Small intestine (tissue), 7 donors: ENCODE measurements at regions not wholly inside any gene's neighbourhood (a gene's known extent, or its start where the extent isn't known, plus 50 kb on each side); places are given as distances from the start of the nearest gene placed in this dataset.

ENCODE experiments used
- DNase-seq, 2 donors: peaks; one replicate each; pipeline versions ENCODE4 v3.0.0 to v3.0.0-alpha.2; 2013
- FAIRE-seq: peaks from 2 replicates; lab custom pipeline; 2012; peaks lifted over from hg19 to GRCh38; lab: Jason Lieb, UNC
- H3K27ac ChIP-seq, 3 donors: one replicate each; pipeline ENCODE4 v1.5.1; 2013; ENCODE audit warnings: low read length in 2 of 3, mild to moderate bottlenecking in 2 of 3, control low read depth in 1 of 3, inconsistent platforms in 1 of 3, low read depth in 1 of 3, moderate library complexity in 1 of 3
- H3K27me3 ChIP-seq, 3 donors: one replicate each; pipeline ENCODE4 v1.6.1; 2013; ENCODE audit warnings: low read length in 3 of 3, inconsistent platforms in 1 of 3; ENCODE audit not compliant: control insufficient read depth in 3 of 3, insufficient read depth in 3 of 3
- H3K36me3 ChIP-seq, 3 donors: one replicate each; pipeline ENCODE4 v1.6.1; 2013; ENCODE audit warnings: low read length in 3 of 3, inconsistent platforms in 1 of 3, low read depth in 1 of 3, mild to moderate bottlenecking in 1 of 3, moderate library complexity in 1 of 3; ENCODE audit not compliant: control insufficient read depth in 3 of 3, insufficient read depth in 2 of 3
- H3K4me1 ChIP-seq, 3 donors: one replicate each; pipeline ENCODE4 v1.6.1; 2013; ENCODE audit warnings: low read length in 2 of 3, inconsistent platforms in 1 of 3, low read depth in 1 of 3, mild to moderate bottlenecking in 1 of 3, moderate library complexity in 1 of 3; ENCODE audit not compliant: control insufficient read depth in 3 of 3, insufficient read depth in 2 of 3
- H3K4me3 ChIP-seq, 3 donors: one replicate each; pipeline ENCODE4 v1.5.1; 2013; ENCODE audit warnings: low read length in 3 of 3, control low read depth in 1 of 3, inconsistent platforms in 1 of 3, low read depth in 1 of 3, mild to moderate bottlenecking in 1 of 3, moderate library complexity in 1 of 3
- H3K9me3 ChIP-seq, 2 donors: one replicate each; pipeline ENCODE4 v1.6.1; 2013; ENCODE audit warnings: low read depth in 1 of 2, low read length in 1 of 2; ENCODE audit not compliant: control insufficient read depth in 2 of 2, insufficient read depth in 1 of 2
- WGBS, 3 donors: extraction: QIAGEN DNeasy Blood & Tissue Kit; methylation state at CpG; one replicate each; pipeline ENCODE4 v1.1.7; 2013; 5-methylcytosine and 5-hydroxymethylcytosine counted together
- donor health status: healthy with polysubstance abuse.
- donor health status: control.
- donor health status: control.
- donor health status: Bipolar disorder and iron deficiency.
- donor health status: healthy.

GRCh38 chr13:34250151-34250670 lies 432.3 kb downstream of the RFC3 start:
- Histone ChIP-seq H3K4me1 (no peaks in the 10 kb centered on the region), H3K4me3 (no peak overlapping the region), H3K27me3 (no peaks in the 10 kb centered on the region), H3K27ac (no peak overlapping the region), H3K36me3 (no peaks in the 10 kb centered on the region), H3K9me3 (no peaks in the 10 kb centered on the region)
- 69 to 85% (median 83%) methylated on average over 3 of the region's 3 CpGs for WGBS, 3 donors
- DNase-seq, result no peak
- FAIRE-seq, result no peak

- H3K9me3 ChIP-seq, result no peaks in the 10 kb centered on the region
- no peak for FAIRE-seq
Observed at GRCh38 chr13:34254366-34254765, 436.4 kb downstream of the RFC3 start.

GRCh38 chr13:34255711-34256110 lies 437.8 kb downstream of the RFC3 start:
- FAIRE-seq, result no peak
- no peak for DNase-seq
- H3K36me3 ChIP-seq, result no peaks in the 10 kb centered on the region

More at GRCh38 chr13:34254366-34254765, 436.4 kb downstream of the RFC3 start:
- Histone ChIP-seq H3K36me3 (no peaks in the 10 kb centered on the region), H3K27ac (no peak overlapping the region), H3K4me3 (no peak overlapping the region), H3K4me1 (no peaks in the 10 kb centered on the region), H3K27me3 (no peaks in the 10 kb centered on the region)
- DNase-seq, result no peak

GRCh38 chr13:34256236-34256635 lies 438.3 kb downstream of the RFC3 start:
- FAIRE-seq (no peak), DNase-seq (no peak)
- H3K36me3 ChIP-seq, result no peaks in the 10 kb centered on the region
- 61 to 73% (median 64%) methylated on average over 2 of the region's 2 CpGs for WGBS, 3 donors
- no peak overlapping the region for H3K4me3 ChIP-seq
- H3K4me1 ChIP-seq, result no peaks in the 10 kb centered on the region
- H3K9me3 ChIP-seq, result peaks cover 0 to 3% of the 10 kb centered on the region in 2 donors
- H3K27me3 ChIP-seq, result no peaks in the 10 kb centered on the region
- H3K27ac ChIP-seq, result no peak overlapping the region

More at GRCh38 chr13:34255711-34256110, 437.8 kb downstream of the RFC3 start:
- 84 to 90% (median 85%) methylated on average over 3 of the region's 3 CpGs for WGBS, 3 donors
- Histone ChIP-seq H3K27ac (no peak overlapping the region), H3K27me3 (no peaks in the 10 kb centered on the region), H3K4me3 (no peak overlapping the region), H3K9me3 (no peaks in the 10 kb centered on the region), H3K4me1 (no peaks in the 10 kb centered on the region)

GRCh38 chr13:34257966-34258365 lies 440.0 kb downstream of the RFC3 start:
- no peaks in the 10 kb centered on the region for H3K36me3 ChIP-seq
- no peak for FAIRE-seq
- no peaks in the 10 kb centered on the region for H3K4me1 ChIP-seq

GRCh38 chr13:34258646-34259386 lies 440.9 kb downstream of the RFC3 start:
- H3K9me3 ChIP-seq, result peaks cover 0 to 3% of the 10 kb centered on the region in 2 donors
- DNase-seq, result no peak
- no peak overlapping the region for H3K27ac ChIP-seq
- H3K4me1 ChIP-seq, result no peaks in the 10 kb centered on the region
- H3K27me3 ChIP-seq, result no peaks in the 10 kb centered on the region
- 74 to 77% (median 75%) methylated on average over 4 of the region's 4 CpGs for WGBS, 3 donors
- H3K36me3 ChIP-seq, result no peaks in the 10 kb centered on the region
- no peak for FAIRE-seq
- no peak overlapping the region for H3K4me3 ChIP-seq

More at GRCh38 chr13:34257966-34258365, 440.0 kb downstream of the RFC3 start:
- H3K4me3 ChIP-seq, result no peak overlapping the region
- H3K27me3 ChIP-seq, result no peaks in the 10 kb centered on the region
- peaks cover 0 to 3% of the 10 kb centered on the region in 2 donors for H3K9me3 ChIP-seq
- H3K27ac ChIP-seq, result no peak overlapping the region
- DNase-seq, result no peak
- 47 to 62% (median 52%) methylated on average over 4 of the region's 4 CpGs for WGBS, 3 donors

- FAIRE-seq (no peak), DNase-seq (no peak)
- Histone ChIP-seq H3K27ac (no peak overlapping the region), H3K4me1 (no peaks in the 10 kb centered on the region), H3K36me3 (no peaks in the 10 kb centered on the region), H3K9me3 (peaks cover 0 to 3% of the 10 kb centered on the region in 2 donors), H3K4me3 (no peak overlapping the region), H3K27me3 (no peaks in the 10 kb centered on the region)
- 75 to 82% (median 75%) methylated on average over 4 of the region's 4 CpGs for WGBS, 3 donors
Observed at GRCh38 chr13:34263681-34264080, 445.7 kb downstream of the RFC3 start.

- FAIRE-seq (no peak), DNase-seq (no peak)
- Histone ChIP-seq H3K4me3 (no peak overlapping the region), H3K9me3 (peaks cover 0 to 3% of the 10 kb centered on the region in 2 donors), H3K4me1 (no peaks in the 10 kb centered on the region), H3K27me3 (no peaks in the 10 kb centered on the region), H3K36me3 (no peaks in the 10 kb centered on the region), H3K27ac (no peak overlapping the region)
- WGBS, 3 donors, result 85 to 86% (median 85%) methylated on average over 3 of the region's 3 CpGs
Observed at GRCh38 chr13:34265046-34265679, 447.2 kb downstream of the RFC3 start.
